ENCODE measurements at regions not wholly inside any gene's neighbourhood (a gene's known extent, or its start where the extent isn't known, plus 50 kb on each side); places are given as distances from the start of the nearest gene placed in this dataset.

GRCh38 chr20:19110285-19110684 lies 102.2 kb upstream of the SLC24A3 start:
- TF ChIP-seq, protein P1, sequence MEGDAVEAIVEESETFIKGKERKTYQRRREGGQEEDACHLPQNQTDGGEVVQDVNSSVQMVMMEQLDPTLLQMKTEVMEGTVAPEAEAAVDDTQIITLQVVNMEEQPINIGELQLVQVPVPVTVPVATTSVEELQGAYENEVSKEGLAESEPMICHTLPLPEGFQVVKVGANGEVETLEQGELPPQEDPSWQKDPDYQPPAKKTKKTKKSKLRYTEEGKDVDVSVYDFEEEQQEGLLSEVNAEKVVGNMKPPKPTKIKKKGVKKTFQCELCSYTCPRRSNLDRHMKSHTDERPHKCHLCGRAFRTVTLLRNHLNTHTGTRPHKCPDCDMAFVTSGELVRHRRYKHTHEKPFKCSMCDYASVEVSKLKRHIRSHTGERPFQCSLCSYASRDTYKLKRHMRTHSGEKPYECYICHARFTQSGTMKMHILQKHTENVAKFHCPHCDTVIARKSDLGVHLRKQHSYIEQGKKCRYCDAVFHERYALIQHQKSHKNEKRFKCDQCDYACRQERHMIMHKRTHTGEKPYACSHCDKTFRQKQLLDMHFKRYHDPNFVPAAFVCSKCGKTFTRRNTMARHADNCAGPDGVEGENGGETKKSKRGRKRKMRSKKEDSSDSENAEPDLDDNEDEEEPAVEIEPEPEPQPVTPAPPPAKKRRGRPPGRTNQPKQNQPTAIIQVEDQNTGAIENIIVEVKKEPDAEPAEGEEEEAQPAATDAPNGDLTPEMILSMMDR (IDR thresholded peaks at IDR 0.05 in 8 of 11, conservative IDR thresholded peaks at IDR 0.05 in 3 of 11): no peak
- TF ChIP-seq POLR2A (IDR thresholded peaks at IDR 0.05): no peak
